Adrenal gland (tissue), 5 donors: ENCODE measurements at regions not wholly inside any gene's neighbourhood (a gene's known extent, or its start where the extent isn't known, plus 50 kb on each side); places are given as distances from the start of the nearest gene placed in this dataset.

Experiments
- POLR2A ChIP-seq, 2 donors: fragments of 450-650 bp; IDR thresholded peaks; one replicate each; pipeline ENCODE4 v1.6.1; 2017; ENCODE audit warnings: antibody characterized with exemption in 2 of 2, mild to moderate bottlenecking in 2 of 2, moderate library complexity in 1 of 2
- TF ChIP-seq, protein P1 (sequence below), 6 experiments: fragments of 450-650 bp in 4 of 6; fragments of 200-600 bp in 2 of 6; sonication (generic) in 1 of 6; IDR thresholded peaks; 1 replicate in 5 of 6; 2 replicates in 1 of 6; pipeline versions ENCODE4 v1.5.1 to v1.8.0; 2016 to 2021; ENCODE audit warnings: antibody characterized with exemption in 6 of 6, mild to moderate bottlenecking in 2 of 6, moderate library complexity in 1 of 6
- donor health status: DM: no; HTN: no; CAD: no.

DNA sequence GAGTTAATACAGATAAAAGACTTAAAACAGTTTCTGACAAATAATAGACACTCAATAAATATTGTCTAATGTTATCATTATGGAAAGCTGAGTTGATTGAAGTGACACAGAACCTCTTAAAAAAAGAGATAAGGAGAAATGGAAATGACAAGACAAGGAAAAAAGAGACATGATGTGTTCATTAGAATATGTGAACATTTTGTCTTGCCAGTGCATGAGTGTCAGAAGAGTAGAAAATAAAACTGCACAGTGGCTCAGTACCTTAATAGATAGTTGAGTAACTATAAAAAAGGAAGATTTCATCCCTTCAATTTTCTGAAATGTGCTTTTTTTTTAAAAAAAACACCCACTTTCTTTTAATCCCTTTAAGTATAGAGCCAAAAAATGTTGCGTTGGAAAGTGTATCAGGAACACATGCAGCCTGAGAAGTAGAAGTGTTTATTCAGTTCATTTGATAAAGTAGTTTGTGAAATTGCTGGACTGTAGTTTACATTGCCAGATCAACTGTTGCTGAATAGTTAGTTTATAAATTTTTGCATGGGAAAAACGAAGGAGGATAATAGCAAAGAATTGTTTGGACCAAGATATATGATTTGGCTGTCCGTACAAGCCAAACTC lies 56.6 kb upstream of the ACSS3 start:
- TF ChIP-seq, protein P1, sequence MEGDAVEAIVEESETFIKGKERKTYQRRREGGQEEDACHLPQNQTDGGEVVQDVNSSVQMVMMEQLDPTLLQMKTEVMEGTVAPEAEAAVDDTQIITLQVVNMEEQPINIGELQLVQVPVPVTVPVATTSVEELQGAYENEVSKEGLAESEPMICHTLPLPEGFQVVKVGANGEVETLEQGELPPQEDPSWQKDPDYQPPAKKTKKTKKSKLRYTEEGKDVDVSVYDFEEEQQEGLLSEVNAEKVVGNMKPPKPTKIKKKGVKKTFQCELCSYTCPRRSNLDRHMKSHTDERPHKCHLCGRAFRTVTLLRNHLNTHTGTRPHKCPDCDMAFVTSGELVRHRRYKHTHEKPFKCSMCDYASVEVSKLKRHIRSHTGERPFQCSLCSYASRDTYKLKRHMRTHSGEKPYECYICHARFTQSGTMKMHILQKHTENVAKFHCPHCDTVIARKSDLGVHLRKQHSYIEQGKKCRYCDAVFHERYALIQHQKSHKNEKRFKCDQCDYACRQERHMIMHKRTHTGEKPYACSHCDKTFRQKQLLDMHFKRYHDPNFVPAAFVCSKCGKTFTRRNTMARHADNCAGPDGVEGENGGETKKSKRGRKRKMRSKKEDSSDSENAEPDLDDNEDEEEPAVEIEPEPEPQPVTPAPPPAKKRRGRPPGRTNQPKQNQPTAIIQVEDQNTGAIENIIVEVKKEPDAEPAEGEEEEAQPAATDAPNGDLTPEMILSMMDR (IDR thresholded peaks at IDR 0.05), result no peak
- no peak for TF ChIP-seq POLR2A (IDR thresholded peaks at IDR 0.05)
